Ovary (tissue), 3 donors: ENCODE measurements at regions not wholly inside any gene's neighbourhood (a gene's known extent, or its start where the extent isn't known, plus 50 kb on each side); places are given as distances from the start of the nearest gene placed in this dataset.

Experiments used
- CTCF ChIP-seq, 3 donors: fragments of 450-650 bp in 2 of 3; fragments of 200-600 bp in 1 of 3; IDR thresholded peaks; one replicate each; pipeline versions ENCODE4 v1.5.1 to v1.8.0; 2016 to 2022; ENCODE audit warnings: antibody characterized with exemption in 3 of 3, mild to moderate bottlenecking in 1 of 3
- EP300 ChIP-seq: sonication (generic); formaldehyde crosslinking; IDR thresholded peaks from one replicate; pipeline ENCODE4 v1.6.1; 2017; ENCODE audit warnings: antibody characterized with exemption
- donor health status: DM: no; HTN: no; CAD: no.

GRCh38 chr10:62735464-62736167, 68.9 kb upstream of the ADO start:
- TF ChIP-seq CTCF (IDR thresholded peaks at IDR 0.05) (no peak), EP300 (no peak)
